ENCODE measurements at regions not wholly inside any gene's neighbourhood (a gene's known extent, or its start where the extent isn't known, plus 50 kb on each side); places are given as distances from the start of the nearest gene placed in this dataset.

GRCh38 chr15:53400986-53401385 is 358.5 kb downstream of the WDR72 start:
- no peak for DNase-seq

- no peak for DNase-seq
These were observed 362.3 kb downstream of the WDR72 start for GRCh38 chr15:53397041-53397616.

GRCh38 chr15:53395871-53396270 is 363.6 kb downstream of the WDR72 start:
- DNase-seq, result no peak

GRCh38 chr15:53390549-53390948 is 368.9 kb downstream of the WDR72 start:
- no peak for DNase-seq

GRCh38 chr15:53389271-53390037 is 370.0 kb downstream of the WDR72 start:
- DNase-seq, result no peak

GRCh38 chr15:53384417-53384816 is 375.0 kb downstream of the WDR72 start:
- no peak for DNase-seq

- DNase-seq, result no peak
These were observed 381.2 kb downstream of the WDR72 start for GRCh38 chr15:53378096-53378800.

GRCh38 chr15:53367740-53368139 is 391.7 kb downstream of the WDR72 start:
- DNase-seq, result no peak

- DNase-seq, result no peak
These were observed 398.6 kb downstream of the WDR72 start for GRCh38 chr15:53360881-53361280.

- DNase-seq, result no peak
These were observed 400.4 kb downstream of the WDR72 start for GRCh38 chr15:53359038-53359437.

GRCh38 chr15:53354874-53355273 is 404.6 kb downstream of the WDR72 start:
- no peak for DNase-seq

GRCh38 chr15:53351373-53351772 is 408.1 kb downstream of the WDR72 start:
- no peak for DNase-seq

GRCh38 chr15:53346583-53346982 is 412.9 kb downstream of the WDR72 start:
- DNase-seq, result no peak

- no peak for DNase-seq
These were observed 427.9 kb downstream of the WDR72 start for GRCh38 chr15:53331328-53332190.

GRCh38 chr15:53328341-53328740 is 431.1 kb downstream of the WDR72 start:
- DNase-seq, result no peak

- peak in 2 of 56 donors; percentile 2 to 17 for DNase-seq
These were observed 435.4 kb downstream of the WDR72 start for GRCh38 chr15:53324061-53324460.

- no peak for DNase-seq
These were observed 436.3 kb downstream of the WDR72 start for GRCh38 chr15:53323191-53323590.

GRCh38 chr15:53320816-53321215 is 438.6 kb downstream of the WDR72 start:
- no peak for DNase-seq

GRCh38 chr15:53312707-53313106 is 446.8 kb downstream of the WDR72 start:
- no peak for DNase-seq

- no peak for DNase-seq
These were observed 448.8 kb downstream of the WDR72 start for GRCh38 chr15:53310709-53311108.

- DNase-seq, result no peak
These were observed 451.4 kb downstream of the WDR72 start for GRCh38 chr15:53307952-53308624.

Data from nucleus accumbens (tissue), 56 donors.